CD14-positive monocyte (primary cell): ENCODE measurements at regions not wholly inside any gene's neighbourhood (a gene's known extent, or its start where the extent isn't known, plus 50 kb on each side); places are given as distances from the start of the nearest gene placed in this dataset.

Experiments
- DNase-seq, 3 donors: peaks; one replicate each; pipeline ENCODE4 v3.0.0-alpha.2; 2011 to 2022
- H2AFZ ChIP-seq: 2 replicates; pipeline ENCODE4 v1.6.0; 2012; ENCODE audit warnings: mild to moderate bottlenecking, low read depth, low read length, inconsistent platforms; ENCODE audit not compliant: insufficient read depth, poor library complexity, severe bottlenecking
- H3K27ac ChIP-seq, 2 donors: 1 replicate in 1 of 2; 2 replicates in 1 of 2; pipeline ENCODE4 v1.5.1; 2012 to 2013; ENCODE audit warnings: low read length in 2 of 2, control low read depth in 1 of 2, inconsistent platforms in 1 of 2, low read depth in 1 of 2, mild to moderate bottlenecking in 1 of 2
- H3K27me3 ChIP-seq, 2 donors: one replicate each; pipeline versions ENCODE4 v1.6.0 to v1.6.1; 2011 to 2013; ENCODE audit warnings: low read length in 2 of 2; ENCODE audit not compliant: control insufficient read depth in 2 of 2, insufficient read depth in 2 of 2
- H3K36me3 ChIP-seq, 2 donors: replicated peaks in 1 of 2; 1 replicate in 1 of 2; 2 replicates in 1 of 2; pipeline versions ENCODE4 v1.5.1 to v1.6.1; 2012 to 2013; ENCODE audit warnings: low read length in 2 of 2, control low read depth in 1 of 2, inconsistent platforms in 1 of 2, mild to moderate bottlenecking in 1 of 2; ENCODE audit not compliant: insufficient read depth in 2 of 2, control insufficient read depth in 1 of 2
- H3K4me1 ChIP-seq, 2 donors: 1 replicate in 1 of 2; 2 replicates in 1 of 2; pipeline versions ENCODE4 v1.5.1 to v1.6.1; 2012 to 2013; ENCODE audit warnings: low read length in 2 of 2, control low read depth in 1 of 2, inconsistent platforms in 1 of 2, mild to moderate bottlenecking in 1 of 2, moderate library complexity in 1 of 2; ENCODE audit not compliant: insufficient read depth in 2 of 2, control insufficient read depth in 1 of 2
- H3K4me2 ChIP-seq: replicated peaks from 2 replicates; pipeline ENCODE3; 2012; ENCODE audit warnings: low read length, moderate library complexity, mild to moderate bottlenecking; ENCODE audit not compliant: poor library complexity, severe bottlenecking; ENCODE audit errors: extremely low read depth
- H3K4me3 ChIP-seq, 3 experiments: fragments of 200-600 bp in 1 of 3; sonication (generic) in 1 of 3; replicated peaks in 1 of 3; 1 replicate in 2 of 3; 2 replicates in 1 of 3; pipeline ENCODE4 v1.5.1; 2011 to 2013; ENCODE audit warnings: low read length in 3 of 3, mild to moderate bottlenecking in 3 of 3, control low read depth in 2 of 3, low read depth in 2 of 3, inconsistent platforms in 1 of 3, moderate library complexity in 1 of 3
- H3K79me2 ChIP-seq: 2 replicates; pipeline ENCODE4 v1.6.0; 2012; ENCODE audit warnings: mild to moderate bottlenecking, control low read depth, inconsistent platforms, low read length, moderate library complexity; ENCODE audit not compliant: insufficient read depth
- H3K9ac ChIP-seq: 2 replicates; pipeline ENCODE4 v1.6.0; 2017; ENCODE audit warnings: low read length, mild to moderate bottlenecking; ENCODE audit not compliant: insufficient read depth, poor library complexity, severe bottlenecking
- H3K9me3 ChIP-seq, 2 donors: replicated peaks in 1 of 2; 1 replicate in 1 of 2; 2 replicates in 1 of 2; pipeline versions ENCODE4 v1.5.1 to v1.6.1; 2012 to 2013; ENCODE audit warnings: low read length in 2 of 2, control low read depth in 1 of 2; ENCODE audit not compliant: control insufficient read depth in 1 of 2, insufficient read depth in 1 of 2
- H4K20me1 ChIP-seq: 2 replicates; pipeline ENCODE4 v1.6.0; 2012; ENCODE audit warnings: mild to moderate bottlenecking, low read length, control low read depth, moderate library complexity; ENCODE audit not compliant: insufficient read depth
- H3K27ac Mint-ChIP-seq, 7 donors: one replicate each; pipeline ENCODE4 v1.8.0; 2020; ENCODE audit warnings: mild to moderate bottlenecking in 7 of 7, mixed read lengths in 7 of 7, moderate library complexity in 6 of 7, inconsistent platforms in 2 of 7
- H3K27me3 Mint-ChIP-seq, 3 donors: one replicate each; pipeline ENCODE4 v1.8.0; 2021 to 2022; ENCODE audit warnings: low read depth in 3 of 3, mild to moderate bottlenecking in 3 of 3, mixed read lengths in 3 of 3, moderate library complexity in 3 of 3, inconsistent platforms in 1 of 3
- H3K36me3 Mint-ChIP-seq, 2 donors: one replicate each; pipeline ENCODE4 v1.8.0; 2020; ENCODE audit warnings: mixed read lengths in 2 of 2, inconsistent platforms in 1 of 2, mild to moderate bottlenecking in 1 of 2
- H3K4me1 Mint-ChIP-seq: one replicate; pipeline ENCODE4 v1.8.0; 2020; ENCODE audit warnings: mild to moderate bottlenecking, mixed read lengths
- H3K4me3 Mint-ChIP-seq, 2 donors: one replicate each; pipeline ENCODE4 v1.8.0; 2020; ENCODE audit warnings: mild to moderate bottlenecking in 2 of 2, mixed read lengths in 2 of 2, moderate library complexity in 1 of 2
- H3K9me3 Mint-ChIP-seq, 7 donors: one replicate each; pipeline ENCODE4 v1.8.0; 2020 to 2022; ENCODE audit warnings: mixed read lengths in 7 of 7, mild to moderate bottlenecking in 6 of 7, moderate library complexity in 6 of 7, inconsistent platforms in 2 of 7
- CTCF ChIP-seq: fragments of 200-600 bp; IDR thresholded peaks from one replicate; pipeline ENCODE4 v1.8.0; 2022; ENCODE audit warnings: antibody characterized with exemption, mild to moderate bottlenecking
- WGBS: methylation state at CpG from one replicate; pipeline ENCODE4 v1.1.5; 2013; ENCODE audit warnings: missing lambda C conversion rate; ENCODE audit not compliant: insufficient coverage; 5-methylcytosine and 5-hydroxymethylcytosine counted together
- intact Hi-C, 2 donors: fragments of 100-400 bp; cut with micrococcal nuclease; formaldehyde crosslinking; loops; one replicate each; pipeline versions ENCODE4 v1.15.0 to v1.15.1; 2023

GRCh38 chr19:31527443-31527842 lies 178.2 kb upstream of the TSHZ3 start:
- H3K4me1 ChIP-seq: no peaks in the 10 kb centered on the region
- no peak overlapping the region for H3K4me2 ChIP-seq
- H3K27me3 ChIP-seq: no peaks in the 10 kb centered on the region
- Mint-ChIP-seq H3K4me1 (no peaks in the 10 kb centered on the region), H3K4me3 (no peak overlapping the region), H3K9me3 (peaks cover 0 to 22% (median 9%) of the 10 kb centered on the region in 7 donors), H3K27ac (no peak overlapping the region), H3K27me3 (peaks cover 1 to 5% (median 4%) of the 10 kb centered on the region in 3 donors), H3K36me3 (no peaks in the 10 kb centered on the region)
- H3K9me3 ChIP-seq: peaks cover 10 to 16% of the 10 kb centered on the region in 2 donors
- no peak overlapping the region for H3K27ac ChIP-seq
- H4K20me1 ChIP-seq: no peaks in the 10 kb centered on the region
- no peak for DNase-seq
- H3K36me3 ChIP-seq: no peaks in the 10 kb centered on the region
- H3K9ac ChIP-seq: no peak overlapping the region
- no peak for TF ChIP-seq CTCF
- H2AFZ ChIP-seq: no peak overlapping the region
- no peak overlapping the region for H3K4me3 ChIP-seq
- intact Hi-C loops: no loop called here
- no peaks in the 10 kb centered on the region for H3K79me2 ChIP-seq

GRCh38 chr19:31528261-31528660 lies 179.0 kb upstream of the TSHZ3 start:
- peaks cover 1 to 5% (median 2%) of the 10 kb centered on the region in 3 donors for H3K27me3 Mint-ChIP-seq
- TF ChIP-seq CTCF: no peak
- Histone ChIP-seq H4K20me1 (no peaks in the 10 kb centered on the region), H3K36me3 (no peaks in the 10 kb centered on the region), H3K4me1 (no peaks in the 10 kb centered on the region), H3K9me3 (peaks cover 10 to 16% of the 10 kb centered on the region in 2 donors), H3K4me3 (no peak overlapping the region), H3K27me3 (no peaks in the 10 kb centered on the region), H3K79me2 (no peaks in the 10 kb centered on the region), H2AFZ (no peak overlapping the region), H3K27ac (no peak overlapping the region), H3K4me2 (no peak overlapping the region), H3K9ac (no peak overlapping the region)
- WGBS: no CpG with 5 or more reads among the region's 3 CpGs
- intact Hi-C loops: no loop called here
- H3K27ac Mint-ChIP-seq: no peak overlapping the region
- H3K36me3 Mint-ChIP-seq: no peaks in the 10 kb centered on the region
- H3K4me1 Mint-ChIP-seq: no peaks in the 10 kb centered on the region
- DNase-seq: no peak
- H3K4me3 Mint-ChIP-seq: no peak overlapping the region
- H3K9me3 Mint-ChIP-seq: peaks cover 0 to 22% (median 9%) of the 10 kb centered on the region in 7 donors
